ENCODE measurements at regions not wholly inside any gene's neighbourhood (a gene's known extent, or its start where the extent isn't known, plus 50 kb on each side); places are given as distances from the start of the nearest gene placed in this dataset.

GRCh38 chr13:68417801-68418200 is 1187.7 kb upstream of the PCDH9 start:
- no peak overlapping the region for H4K8ac ChIP-seq (ENCODE audit: extremely low read depth, insufficient read depth, low read length)
- H4K91ac ChIP-seq (replicated peaks; ENCODE audit: insufficient read length, low read length) = no peak overlapping the region
- H2BK12ac ChIP-seq (ENCODE audit: low read depth, low read length) = no peak overlapping the region
- H2AK5ac ChIP-seq (ENCODE audit: low read depth, low read length) = no peak overlapping the region
- no peak overlapping the region for H2BK5ac ChIP-seq (ENCODE audit: low read depth, low read length)
- no peak overlapping the region for H3K23ac ChIP-seq (ENCODE audit: insufficient read length)
- H3K18ac ChIP-seq (ENCODE audit: extremely low read depth, low read length) = no peak overlapping the region
- no peak overlapping the region for H3K27ac ChIP-seq (ENCODE audit: low read depth, low read length)
- H3K4me3 ChIP-seq (ENCODE audit: extremely low read depth in 1 of 4, insufficient read depth in 2 of 4, low read depth in 3 of 4, low read length in 4 of 4) = no peak overlapping the region
- H3K23me2 ChIP-seq (ENCODE audit: low read depth, low read length) = no peaks in the 10 kb centered on the region
- H3K79me2 ChIP-seq (ENCODE audit: control insufficient read depth in 1 of 2, insufficient read depth in 2 of 2, low read length in 2 of 2) = no peaks in the 10 kb centered on the region
- no peak overlapping the region for H3K9ac ChIP-seq (replicated peaks in 1 of 4; ENCODE audit: extremely low read depth in 1 of 4, low read depth in 3 of 4, low read length in 3 of 4)
- no peak overlapping the region for H4K5ac ChIP-seq (ENCODE audit: insufficient read length, low read depth, low read length)
- H3K4me1 ChIP-seq (replicated peaks in 1 of 4; ENCODE audit: control insufficient read depth in 3 of 4, insufficient read depth in 4 of 4, low read length in 3 of 4) = no peaks in the 10 kb centered on the region
- no peaks in the 10 kb centered on the region for H3K36me3 ChIP-seq (ENCODE audit: control insufficient read depth in 2 of 4, insufficient read depth in 4 of 4, low read length in 3 of 4)
- no peak overlapping the region for H3K56ac ChIP-seq (replicated peaks; ENCODE audit: insufficient read length, low read depth, low read length)
- FAIRE-seq = no peak
- no peaks in the 10 kb centered on the region for H4K20me1 ChIP-seq (replicated peaks in 1 of 2; ENCODE audit: control insufficient read depth in 1 of 2, insufficient read depth in 2 of 2, low read length in 2 of 2)
- no peaks in the 10 kb centered on the region for H3K79me1 ChIP-seq (ENCODE audit: low read depth, low read length)
- CTCF ChIA-PET (ENCODE audit: partially characterized antibody) = no interaction called here
- no peaks in the 10 kb centered on the region for H3K27me3 ChIP-seq (replicated peaks in 1 of 4; ENCODE audit: control insufficient read depth in 3 of 4, extremely low read depth in 1 of 4, insufficient read depth in 3 of 4, low read length in 3 of 4)
- no peak overlapping the region for H2BK20ac ChIP-seq (ENCODE audit: low read length)
- no peaks in the 10 kb centered on the region for H3K9me3 ChIP-seq (ENCODE audit: insufficient read depth in 2 of 2, low read depth in 1 of 2, low read length in 1 of 2)
- TF ChIP-seq CEBPB (IDR thresholded peaks at IDR 0.05; ENCODE audit: low read depth, low read length) (no peak), BRCA1 (IDR thresholded peaks at IDR 0.05; ENCODE audit: low read depth, low read length) (no peak), YY1 (IDR thresholded peaks at IDR 0.05; ENCODE audit: low read depth, low read length) (no peak), RFX5 (IDR thresholded peaks at IDR 0.05; ENCODE audit: borderline replicate concordance, low read depth, low read length) (no peak), POU5F1 (IDR thresholded peaks at IDR 0.05; ENCODE audit: low read depth, low read length) (no peak), USF2 (IDR thresholded peaks at IDR 0.05; ENCODE audit: low read length) (no peak)
- TF ChIP-seq, protein P1, sequence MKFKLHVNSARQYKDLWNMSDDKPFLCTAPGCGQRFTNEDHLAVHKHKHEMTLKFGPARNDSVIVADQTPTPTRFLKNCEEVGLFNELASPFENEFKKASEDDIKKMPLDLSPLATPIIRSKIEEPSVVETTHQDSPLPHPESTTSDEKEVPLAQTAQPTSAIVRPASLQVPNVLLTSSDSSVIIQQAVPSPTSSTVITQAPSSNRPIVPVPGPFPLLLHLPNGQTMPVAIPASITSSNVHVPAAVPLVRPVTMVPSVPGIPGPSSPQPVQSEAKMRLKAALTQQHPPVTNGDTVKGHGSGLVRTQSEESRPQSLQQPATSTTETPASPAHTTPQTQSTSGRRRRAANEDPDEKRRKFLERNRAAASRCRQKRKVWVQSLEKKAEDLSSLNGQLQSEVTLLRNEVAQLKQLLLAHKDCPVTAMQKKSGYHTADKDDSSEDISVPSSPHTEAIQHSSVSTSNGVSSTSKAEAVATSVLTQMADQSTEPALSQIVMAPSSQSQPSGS (IDR thresholded peaks at IDR 0.05; ENCODE audit: low read length) = no peak
- no peak overlapping the region for H2AFZ ChIP-seq (ENCODE audit: low read length)
- H3K4me2 ChIP-seq (ENCODE audit: insufficient read depth in 1 of 2, low read depth in 2 of 2, low read length in 2 of 2) = no peak overlapping the region
- POLR2A ChIA-PET (ENCODE audit: partially characterized antibody) = no interaction called here
- no peak overlapping the region for H2BK120ac ChIP-seq (replicated peaks; ENCODE audit: low read depth, low read length)
- H3K4ac ChIP-seq (replicated peaks; ENCODE audit: insufficient read length, low read depth, low read length) = no peak overlapping the region
- 96% methylated on average over 3 of the region's 3 CpGs; no CpG with 5 or more reads in 1 of the 2 experiments for WGBS, 2 experiments (ENCODE audit: extremely low coverage in 1 of 2, insufficient coverage in 1 of 2, insufficient read length in 1 of 2, insufficient replicate concordance in 2 of 2, low coverage in 1 of 2, low lambda C conversion rate in 2 of 2, missing lambda C conversion rate in 1 of 2)
- no peak for DNase-seq (ENCODE audit: low read depth in 1 of 2, low spot score in 2 of 2)
- no peak overlapping the region for H2BK15ac ChIP-seq (ENCODE audit: low read length)
- no peak overlapping the region for H3K14ac ChIP-seq (ENCODE audit: insufficient read length)

Data from H1 (cell line).